RKO (cell line): ENCODE measurements at regions not wholly inside any gene's neighbourhood (a gene's known extent, or its start where the extent isn't known, plus 50 kb on each side); places are given as distances from the start of the nearest gene placed in this dataset.
A peak's percentile ranks its signal among the peaks of the same experiment; 100 is the strongest.
"Not testable (repeated sequence)": the region's sequence is repeated elsewhere in the genome, so short reads cannot be mapped to it uniquely, and the experiment has no call there.

Experiments
- DNase-seq: peaks from one replicate; pipeline ENCODE4 v3.0.0-alpha.2; 2016; ENCODE audit warnings: low spot score

DNA sequence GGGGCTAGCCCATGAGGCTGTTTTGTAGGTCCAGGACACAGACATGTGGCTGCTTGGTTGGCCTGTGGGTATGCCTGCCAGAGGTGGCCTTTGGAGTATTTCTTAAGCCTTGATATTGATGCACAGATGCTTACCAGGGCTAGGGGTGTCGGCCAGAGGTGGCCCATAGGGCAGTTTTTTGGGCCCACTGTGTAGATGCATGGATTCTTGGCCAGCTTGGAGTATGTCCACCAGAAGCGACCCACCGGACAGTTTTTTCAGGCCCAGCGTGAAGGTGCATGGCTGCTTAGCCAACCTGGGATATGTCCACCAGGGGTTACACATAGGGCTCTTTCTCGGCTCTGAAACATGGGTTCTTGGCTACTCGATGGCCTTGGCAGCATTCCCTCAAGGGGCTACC lies 1199.1 kb downstream of the CNTNAP5 start:
- no peak for DNase-seq

GRCh38 chr2:125224830-125225229 lies 1199.7 kb downstream of the CNTNAP5 start:
- DNase-seq, result no peak

DNA sequence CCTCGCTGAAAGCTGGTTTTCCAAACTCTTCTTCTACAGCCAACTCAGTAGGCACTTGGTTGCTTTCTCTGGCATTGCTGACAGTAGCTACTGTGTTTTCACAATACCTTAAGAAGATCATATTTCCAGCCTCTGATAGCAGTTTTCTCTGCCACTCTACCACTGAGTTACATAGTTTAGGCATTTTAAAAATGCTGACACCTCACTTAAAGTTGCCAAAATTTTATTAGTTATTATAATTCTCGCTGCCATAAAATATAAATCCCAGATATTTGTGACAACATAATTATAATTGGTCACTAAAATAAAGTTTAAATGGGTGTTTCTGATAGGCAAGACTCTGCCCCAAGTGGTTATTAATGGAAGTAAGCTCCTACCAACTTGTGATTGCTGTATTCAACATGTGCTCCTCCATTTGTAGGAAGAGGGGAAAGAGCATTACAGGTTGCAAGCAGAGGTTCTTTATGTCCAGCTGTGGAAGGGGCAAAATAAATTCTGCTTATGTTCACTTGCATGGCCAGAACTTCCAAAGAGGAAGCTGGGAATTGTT lies 1202.8 kb downstream of the CNTNAP5 start:
- peak; percentile 26 for DNase-seq

- no peak for DNase-seq
Observed at GRCh38 chr2:125240870-125241269, 1215.8 kb downstream of the CNTNAP5 start.

DNA sequence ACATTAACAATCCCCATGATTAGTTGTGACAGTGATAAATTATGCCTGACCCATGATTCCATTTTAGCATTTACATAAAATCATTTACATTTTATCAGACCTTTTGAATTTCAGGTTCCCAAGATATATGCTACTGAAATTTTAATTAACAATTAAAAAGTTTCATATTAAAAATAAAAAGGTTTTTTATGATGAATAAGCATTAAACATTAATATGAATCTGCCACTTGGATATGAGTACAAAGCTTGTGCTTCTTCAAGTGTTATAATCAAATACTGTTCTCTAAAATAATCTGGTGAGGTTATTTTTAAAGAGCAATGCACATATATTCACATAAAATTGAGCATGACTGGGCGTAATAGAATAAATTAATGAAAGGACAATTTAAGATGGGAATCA lies 1218.0 kb downstream of the CNTNAP5 start:
- no peak for DNase-seq

GRCh38 chr2:125254010-125254409 lies 1228.9 kb downstream of the CNTNAP5 start:
- peak; percentile 23 for DNase-seq

GRCh38 chr2:125259451-125259850 lies 1234.4 kb downstream of the CNTNAP5 start:
- no peak for DNase-seq

GRCh38 chr2:125260366-125260930 lies 1235.4 kb downstream of the CNTNAP5 start:
- not testable (repeated sequence) for DNase-seq

GRCh38 chr2:125264453-125264852 lies 1239.4 kb downstream of the CNTNAP5 start:
- DNase-seq, result no peak

DNA sequence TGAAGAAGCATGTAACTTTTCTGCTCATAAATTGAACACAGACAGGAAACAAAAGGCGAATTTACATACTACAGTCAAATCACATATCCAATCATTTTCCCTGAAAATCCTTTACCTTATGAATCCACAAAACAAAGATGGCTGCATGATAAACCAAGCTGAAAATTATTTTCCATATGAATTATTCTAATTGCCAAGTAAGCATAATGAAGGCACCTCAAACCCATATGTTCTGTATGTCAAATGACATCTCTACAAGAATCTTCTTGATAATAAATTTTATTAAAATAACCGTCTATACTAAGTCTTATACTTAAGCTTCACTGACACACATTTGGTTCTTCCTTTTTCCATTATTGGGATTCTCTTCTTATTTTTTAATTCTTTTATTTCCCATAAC lies 1242.6 kb downstream of the CNTNAP5 start:
- DNase-seq, result no peak

- DNase-seq, result no peak
Observed at GRCh38 chr2:125272651-125273050, 1247.6 kb downstream of the CNTNAP5 start.

DNA sequence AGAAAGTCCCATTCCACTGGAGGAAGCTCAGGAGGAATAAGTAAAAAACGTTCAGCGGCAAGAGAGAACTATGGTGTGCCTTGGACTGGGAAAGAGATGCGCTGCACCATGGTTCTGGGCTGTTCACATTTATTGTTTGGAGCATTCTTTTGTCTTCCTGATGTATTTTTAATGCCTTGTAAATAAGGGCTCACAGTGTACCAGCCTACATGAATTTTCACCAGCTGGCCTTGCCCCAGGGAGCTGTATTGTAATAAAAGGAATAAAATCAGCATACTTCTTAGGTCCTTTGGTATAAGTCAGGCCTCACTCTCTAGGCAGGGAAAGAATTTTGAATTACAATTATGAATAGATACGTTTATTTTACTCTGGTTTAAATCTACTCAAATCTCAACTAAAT lies 1249.6 kb downstream of the CNTNAP5 start:
- DNase-seq, result no peak

DNA sequence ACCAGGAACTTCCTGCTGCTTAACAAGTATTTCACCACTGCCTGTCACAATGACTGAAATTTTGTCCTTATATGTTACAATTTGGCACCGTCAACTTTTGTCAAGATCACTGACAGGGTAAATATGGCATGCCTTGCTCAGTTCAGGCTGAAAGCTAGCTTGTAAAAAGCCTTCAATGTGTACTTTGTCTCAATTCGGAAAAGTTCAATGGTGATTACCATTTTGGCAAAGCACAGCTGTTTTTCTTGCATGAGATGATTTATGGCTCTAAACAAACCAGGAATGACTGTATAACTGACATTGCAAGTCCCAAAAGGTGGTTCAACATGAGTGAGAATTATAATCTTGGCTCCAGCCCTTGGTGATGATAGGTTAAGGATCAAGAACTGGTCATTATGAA lies 1255.2 kb downstream of the CNTNAP5 start:
- no peak for DNase-seq

DNA sequence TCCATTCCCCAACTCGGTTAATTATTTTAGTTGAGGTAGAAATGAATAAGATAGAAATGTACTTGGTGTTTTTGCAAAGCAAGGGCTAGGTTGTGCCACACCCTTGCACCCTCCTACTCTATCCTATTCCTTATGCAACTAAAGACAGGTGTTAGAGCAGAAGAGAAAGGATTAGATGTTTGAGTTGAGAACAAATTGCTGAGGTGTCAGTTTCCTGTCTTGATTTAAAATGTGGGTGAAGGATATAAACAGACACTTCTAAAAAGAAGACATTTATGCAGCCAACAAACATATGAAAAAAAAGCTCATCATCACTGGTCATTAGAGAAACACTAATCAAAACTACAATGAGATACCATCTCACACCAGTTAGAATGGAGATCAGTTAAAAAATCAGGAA lies 1256.2 kb downstream of the CNTNAP5 start:
- DNase-seq, result no peak

- no peak for DNase-seq
Observed at GRCh38 chr2:125296742-125297141, 1271.7 kb downstream of the CNTNAP5 start.

- no peak for DNase-seq
Observed at GRCh38 chr2:125310657-125311364, 1285.7 kb downstream of the CNTNAP5 start.

- DNase-seq, result no peak
Observed at GRCh38 chr2:125312342-125312741, 1287.3 kb downstream of the CNTNAP5 start.

DNA sequence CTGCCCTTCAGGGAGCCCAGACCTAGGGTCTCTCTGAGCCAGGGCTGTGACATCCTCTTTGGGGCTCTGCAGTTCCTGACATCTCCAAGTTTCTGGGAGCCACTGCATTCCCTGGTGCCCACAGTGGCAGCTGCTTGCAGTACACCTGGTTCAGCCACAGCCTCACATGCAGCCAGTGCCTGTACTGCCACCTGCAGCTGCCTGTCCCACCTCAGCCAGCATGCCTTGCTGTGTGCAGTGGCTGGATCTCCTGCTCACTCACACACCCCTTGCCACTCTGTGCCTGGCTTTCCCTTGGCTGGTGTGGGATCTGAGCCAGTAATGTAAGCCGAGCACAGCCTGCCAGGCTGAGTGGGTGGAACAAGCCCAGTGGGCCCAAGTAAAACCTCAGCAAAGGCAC lies 1288.7 kb downstream of the CNTNAP5 start:
- no peak for DNase-seq

DNA sequence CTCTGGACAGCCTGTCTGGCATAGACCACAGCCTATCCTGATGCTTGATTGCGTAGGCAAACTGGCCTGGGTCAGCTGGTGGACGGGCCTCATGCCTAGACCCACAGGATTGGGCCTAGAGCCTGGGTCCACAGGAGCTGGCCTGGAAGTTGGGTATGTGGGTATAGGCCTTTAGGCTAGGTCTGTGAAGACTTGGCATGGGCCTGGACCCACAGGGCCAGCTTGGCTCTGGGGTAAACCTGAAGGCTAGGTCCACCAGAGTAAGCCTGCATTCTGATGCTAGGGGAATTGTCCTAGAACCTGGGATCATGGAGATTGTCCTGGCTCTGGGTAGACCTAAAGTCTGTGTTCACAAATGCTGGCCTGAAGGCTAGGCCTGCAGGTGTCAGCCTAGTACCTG lies 1293.7 kb downstream of the CNTNAP5 start:
- no peak for DNase-seq

- no peak for DNase-seq
Observed at GRCh38 chr2:125324273-125324672, 1299.2 kb downstream of the CNTNAP5 start.

- no peak for DNase-seq
Observed at GRCh38 chr2:125330133-125330532, 1305.0 kb downstream of the CNTNAP5 start.

DNA sequence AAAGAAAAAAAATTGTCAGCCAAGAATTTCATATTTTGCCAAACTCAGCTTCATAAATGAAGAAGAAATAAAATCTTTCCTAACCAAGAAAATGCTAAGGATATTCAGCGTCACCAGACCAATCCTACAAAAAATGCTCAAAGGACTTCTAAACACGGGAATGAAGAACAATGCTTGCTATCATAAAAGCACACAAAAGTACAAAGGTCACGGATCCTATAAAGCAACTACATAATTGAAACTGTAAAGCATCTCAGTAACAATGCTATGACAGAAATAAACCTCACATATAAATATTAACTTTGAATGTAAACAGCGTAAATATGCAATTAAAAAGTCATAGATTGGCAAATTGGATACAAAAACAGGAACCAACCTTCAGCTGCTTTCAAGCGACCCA lies 1314.6 kb upstream of the GYPC start:
- DNase-seq, result no peak

GRCh38 chr2:125353542-125353941 lies 1302.4 kb upstream of the GYPC start:
- not testable (repeated sequence) for DNase-seq
